KMS-11 (cell line): ENCODE measurements at regions not wholly inside any gene's neighbourhood (a gene's known extent, or its start where the extent isn't known, plus 50 kb on each side); places are given as distances from the start of the nearest gene placed in this dataset.

Experiments
- H2AFZ ChIP-seq: fragments of 200-600 bp; sonication (generic); 2 replicates; pipeline ENCODE4 v1.6.1; 2016; ENCODE audit warnings: antibody characterized with exemption, mixed run types, low read depth
- H3K27ac ChIP-seq: fragments of 200-600 bp; sonication (generic); 2 replicates; pipeline ENCODE4 v1.6.1; 2016; ENCODE audit warnings: mild to moderate bottlenecking, mixed run types
- H3K27me3 ChIP-seq: fragments of 200-600 bp; sonication (generic); 2 replicates; pipeline ENCODE4 v1.6.1; 2017; ENCODE audit warnings: mild to moderate bottlenecking, low read depth, mixed run types, moderate library complexity; ENCODE audit not compliant: insufficient read depth
- H3K36me3 ChIP-seq: fragments of 200-600 bp; sonication (generic); 2 replicates; pipeline ENCODE4 v1.6.1; 2017; ENCODE audit warnings: mild to moderate bottlenecking, mixed run types; ENCODE audit not compliant: insufficient read depth
- H3K4me1 ChIP-seq: fragments of 200-600 bp; sonication (generic); 2 replicates; pipeline ENCODE4 v1.6.1; 2016; ENCODE audit warnings: mild to moderate bottlenecking, low read depth, mixed run types; ENCODE audit not compliant: poor library complexity, severe bottlenecking
- H3K4me2 ChIP-seq: fragments of 200-600 bp; sonication (generic); 2 replicates; pipeline ENCODE4 v1.7.0; 2016; ENCODE audit warnings: mild to moderate bottlenecking, mixed run types
- H3K4me3 ChIP-seq: fragments of 200-600 bp; sonication (generic); IDR thresholded peaks from 2 replicates; pipeline ENCODE4 v1.6.1; 2017; ENCODE audit warnings: low read depth, low read length, mixed read lengths; ENCODE audit not compliant: insufficient read depth
- H3K79me2 ChIP-seq: fragments of 200-600 bp; sonication (generic); 2 replicates; pipeline ENCODE4 v1.6.1; 2016; ENCODE audit warnings: low read depth, mixed run types; ENCODE audit not compliant: insufficient read depth
- H3K9ac ChIP-seq: fragments of 200-600 bp; sonication (generic); 2 replicates; pipeline ENCODE4 v1.6.1; 2016; ENCODE audit warnings: mild to moderate bottlenecking, mixed run types
- H4K20me1 ChIP-seq: fragments of 200-600 bp; sonication (generic); 2 replicates; pipeline ENCODE4 v1.6.1; 2016; ENCODE audit warnings: mild to moderate bottlenecking, mixed run types; ENCODE audit not compliant: insufficient read depth
- TF ChIP-seq, protein P1 (sequence below): fragments of 200-600 bp; sonication (generic); conservative IDR thresholded peaks from 2 replicates; pipeline ENCODE4 v1.6.1; 2017; ENCODE audit warnings: low read depth, mild to moderate bottlenecking, antibody characterized with exemption, low read length, moderate library complexity, mixed read lengths

GRCh38 chr10:46226900-46227558 is 59.8 kb upstream of the ANTXRL start:
- H3K36me3 ChIP-seq: no peaks in the 10 kb centered on the region
- H3K79me2 ChIP-seq: no peaks in the 10 kb centered on the region
- no peak overlapping the region for H3K4me2 ChIP-seq
- TF ChIP-seq, protein P1, sequence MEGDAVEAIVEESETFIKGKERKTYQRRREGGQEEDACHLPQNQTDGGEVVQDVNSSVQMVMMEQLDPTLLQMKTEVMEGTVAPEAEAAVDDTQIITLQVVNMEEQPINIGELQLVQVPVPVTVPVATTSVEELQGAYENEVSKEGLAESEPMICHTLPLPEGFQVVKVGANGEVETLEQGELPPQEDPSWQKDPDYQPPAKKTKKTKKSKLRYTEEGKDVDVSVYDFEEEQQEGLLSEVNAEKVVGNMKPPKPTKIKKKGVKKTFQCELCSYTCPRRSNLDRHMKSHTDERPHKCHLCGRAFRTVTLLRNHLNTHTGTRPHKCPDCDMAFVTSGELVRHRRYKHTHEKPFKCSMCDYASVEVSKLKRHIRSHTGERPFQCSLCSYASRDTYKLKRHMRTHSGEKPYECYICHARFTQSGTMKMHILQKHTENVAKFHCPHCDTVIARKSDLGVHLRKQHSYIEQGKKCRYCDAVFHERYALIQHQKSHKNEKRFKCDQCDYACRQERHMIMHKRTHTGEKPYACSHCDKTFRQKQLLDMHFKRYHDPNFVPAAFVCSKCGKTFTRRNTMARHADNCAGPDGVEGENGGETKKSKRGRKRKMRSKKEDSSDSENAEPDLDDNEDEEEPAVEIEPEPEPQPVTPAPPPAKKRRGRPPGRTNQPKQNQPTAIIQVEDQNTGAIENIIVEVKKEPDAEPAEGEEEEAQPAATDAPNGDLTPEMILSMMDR: no peak
- no peaks in the 10 kb centered on the region for H3K27me3 ChIP-seq
- no peak overlapping the region for H2AFZ ChIP-seq
- H3K27ac ChIP-seq: no peak overlapping the region
- H3K4me3 ChIP-seq: no peak overlapping the region
- H4K20me1 ChIP-seq: no peaks in the 10 kb centered on the region
- no peaks in the 10 kb centered on the region for H3K4me1 ChIP-seq
- no peak overlapping the region for H3K9ac ChIP-seq

DNA sequence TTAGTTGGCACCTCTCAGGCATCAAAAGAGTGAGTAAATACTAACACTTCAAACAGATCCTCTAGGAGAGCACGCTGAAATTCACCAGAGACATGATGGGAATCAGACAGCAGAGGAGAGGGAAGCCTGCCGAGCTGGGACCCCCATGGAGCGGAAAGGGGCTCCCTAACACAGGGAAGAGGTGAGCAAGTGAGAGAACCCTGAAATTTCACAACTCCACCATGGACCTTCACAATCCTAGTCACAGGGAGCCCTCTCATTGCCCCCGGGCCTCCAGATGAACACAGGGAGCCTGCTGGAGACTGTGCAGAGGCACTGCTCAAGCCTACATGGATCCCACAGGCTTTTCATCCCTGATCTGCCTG is 59.2 kb upstream of the ANTXRL start:
- no peaks in the 10 kb centered on the region for H3K27me3 ChIP-seq
- H2AFZ ChIP-seq: no peak overlapping the region
- H3K36me3 ChIP-seq: no peaks in the 10 kb centered on the region
- H3K27ac ChIP-seq: no peak overlapping the region
- H3K9ac ChIP-seq: no peak overlapping the region
- H3K4me3 ChIP-seq: no peak overlapping the region
- no peak overlapping the region for H3K4me2 ChIP-seq
- TF ChIP-seq, protein P1: no peak
- no peaks in the 10 kb centered on the region for H3K79me2 ChIP-seq
- no peaks in the 10 kb centered on the region for H3K4me1 ChIP-seq
- H4K20me1 ChIP-seq: no peaks in the 10 kb centered on the region

DNA sequence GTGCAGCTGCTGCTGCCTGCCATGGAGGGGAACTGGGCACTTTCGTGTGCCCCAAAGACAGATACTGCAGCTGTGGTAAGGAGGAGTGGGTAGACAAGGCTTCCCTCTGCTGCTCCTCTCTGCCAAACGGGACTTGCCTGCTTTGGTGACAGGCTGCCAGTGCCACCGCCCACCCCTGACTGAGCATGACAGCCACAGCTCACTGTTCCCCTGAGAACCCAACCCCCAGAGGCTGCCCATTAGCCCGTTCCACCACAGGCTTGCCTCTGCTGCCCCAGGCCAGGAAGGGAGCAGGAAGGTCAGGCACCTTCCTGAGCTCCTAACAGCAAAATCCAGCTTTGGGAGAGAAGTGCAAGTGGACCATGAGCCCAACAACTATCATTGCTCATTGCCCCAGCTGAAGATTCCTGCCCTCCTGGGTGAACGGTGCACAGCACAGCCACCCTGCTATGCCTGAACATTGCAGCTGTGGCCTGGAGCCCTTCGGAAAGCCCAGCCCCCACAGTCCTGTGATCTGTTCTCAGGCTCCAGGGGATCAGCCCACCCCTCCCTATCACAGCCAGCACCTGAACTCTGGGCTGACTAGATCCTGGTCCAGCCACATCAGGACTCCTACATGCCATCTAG is 58.7 kb upstream of the ANTXRL start:
- Histone ChIP-seq H3K79me2 (no peaks in the 10 kb centered on the region), H3K4me1 (no peaks in the 10 kb centered on the region), H3K9ac (no peak overlapping the region), H2AFZ (no peak overlapping the region), H3K27me3 (no peaks in the 10 kb centered on the region), H4K20me1 (no peaks in the 10 kb centered on the region), H3K4me3 (no peak overlapping the region), H3K36me3 (no peaks in the 10 kb centered on the region), H3K4me2 (no peak overlapping the region), H3K27ac (no peak overlapping the region)
- TF ChIP-seq, protein P1: no peak

- Histone ChIP-seq H3K79me2 (no peaks in the 10 kb centered on the region), H2AFZ (no peak overlapping the region), H3K27ac (no peak overlapping the region), H3K4me3 (no peak overlapping the region), H3K4me1 (no peaks in the 10 kb centered on the region), H3K27me3 (no peaks in the 10 kb centered on the region), H3K36me3 (no peaks in the 10 kb centered on the region), H3K9ac (no peak overlapping the region), H4K20me1 (no peaks in the 10 kb centered on the region), H3K4me2 (no peak overlapping the region; the same call in 1 of the 2 replicates)
- TF ChIP-seq, protein P1: peak; percentile 68
These were observed 58.2 kb upstream of the ANTXRL start for GRCh38 chr10:46228563-46229071.
